Right lobe of liver (tissue), 6 donors: ENCODE measurements at regions not wholly inside any gene's neighbourhood (a gene's known extent, or its start where the extent isn't known, plus 50 kb on each side); places are given as distances from the start of the nearest gene placed in this dataset.
A peak's percentile ranks its signal among the peaks of the same experiment; 100 is the strongest.

Source experiments
- ATAC-seq, 4 donors: fragments of 200-7000 bp; cut with Tn5 transposase; one replicate each; pipeline ENCODE4 v1.9.1; 2020; ENCODE audit warnings: mild to moderate bottlenecking in 4 of 4, moderate library complexity in 4 of 4
- DNase-seq, 3 donors: peaks; one replicate each; pipeline ENCODE4 v3.0.0-alpha.2; 2020
- H3K27ac ChIP-seq, 3 donors: fragments of 200-600 bp; one replicate each; pipeline ENCODE4 v1.8.0; 2022
- H3K27me3 ChIP-seq, 2 donors: fragments of 200-600 bp; one replicate each; pipeline ENCODE4 v1.8.0; 2022
- H3K36me3 ChIP-seq, 4 donors: fragments of 200-600 bp; sonication (generic) in 1 of 4; one replicate each; pipeline versions ENCODE4 v1.5.1 to v1.8.0; 2017 to 2022; ENCODE audit warnings: control low read depth in 1 of 4
- H3K4me1 ChIP-seq, 4 donors: fragments of 200-600 bp; sonication (generic) in 1 of 4; one replicate each; pipeline versions ENCODE4 v1.5.1 to v1.8.0; 2017 to 2022; ENCODE audit warnings: control low read depth in 1 of 4
- H3K4me3 ChIP-seq, 3 donors: fragments of 200-600 bp; one replicate each; pipeline ENCODE4 v1.8.0; 2022
- H3K9me3 ChIP-seq, 4 donors: fragments of 200-600 bp; sonication (generic) in 1 of 4; one replicate each; pipeline versions ENCODE4 v1.5.1 to v1.8.0; 2017 to 2022; ENCODE audit warnings: control low read depth in 1 of 4
- CTCF ChIP-seq, 4 donors: fragments of 200-600 bp in 3 of 4; fragments of 450-650 bp in 1 of 4; IDR thresholded peaks; one replicate each; pipeline versions ENCODE4 v1.5.1 to v1.8.0; 2016 to 2022; ENCODE audit warnings: antibody characterized with exemption in 4 of 4, mild to moderate bottlenecking in 2 of 4
- POLR2A ChIP-seq: fragments of 450-650 bp; IDR thresholded peaks from one replicate; pipeline ENCODE4 v1.6.1; 2017; ENCODE audit warnings: antibody characterized with exemption, mild to moderate bottlenecking
- WGBS: methylation state at CpG from one replicate; pipeline ENCODE4 v1.1.6; 2018; ENCODE audit warnings: low coverage, low lambda C conversion rate; ENCODE audit not compliant: insufficient coverage; ENCODE audit errors: missing lambda C conversion rate; 5-methylcytosine and 5-hydroxymethylcytosine counted together
- intact Hi-C, 2 donors: fragments of 100-400 bp; cut with DNase I; formaldehyde crosslinking; loops; one replicate each; pipeline versions ENCODE4 v1.11.2 to v1.14.1; 2022
- donor health status: DM: no; HTN: yes; CAD: no.
- donor health status: DM: no; HTN: no; CAD: no.
- donor health status: DM: no; HTN: no; CAD: no.
- donor health status: DM: no; HTN: yes; CAD: no.
- donor health status: DM: no; HTN: yes; CAD: no.

GRCh38 chr18:56034949-56035348 is 447.0 kb upstream of the TCF4 start:
- DNase-seq (no peak), ATAC-seq (peak in 2 of 4 donors; percentile 25 to 28)
- Histone ChIP-seq H3K27me3 (no peaks in the 10 kb centered on the region), H3K27ac (no peak overlapping the region), H3K36me3 (no peaks in the 10 kb centered on the region), H3K4me3 (no peak overlapping the region), H3K9me3 (no peaks in the 10 kb centered on the region), H3K4me1 (peaks cover 0 to 11% (median 5%) of the 10 kb centered on the region in 4 donors)
- TF ChIP-seq CTCF (IDR thresholded peaks at IDR 0.05): no peak
- no peak for TF ChIP-seq POLR2A
- 23% methylated on average over 2 of the region's 2 CpGs for WGBS
- intact Hi-C loops: no loop called here

GRCh38 chr18:56030060-56030459 is 442.1 kb upstream of the TCF4 start:
- Histone ChIP-seq H3K9me3 (no peaks in the 10 kb centered on the region), H3K27ac (peak overlapping the region; percentile 20 to 55 (median 27)), H3K4me1 (peaks cover 0 to 28% (median 14%) of the 10 kb centered on the region in 4 donors), H3K36me3 (no peaks in the 10 kb centered on the region), H3K4me3 (no peak overlapping the region), H3K27me3 (no peaks in the 10 kb centered on the region)
- intact Hi-C loops: no loop called here
- DNase-seq (peak in 1 of 3 donors; percentile 58), ATAC-seq (peak; percentile 80 to 93 (median 86))
- TF ChIP-seq POLR2A (no peak), CTCF (IDR thresholded peaks at IDR 0.05) (no peak)
- WGBS: 43% methylated on average over 3 of the region's 3 CpGs

- H3K4me1 ChIP-seq: peaks cover 0 to 28% (median 14%) of the 10 kb centered on the region in 4 donors
- no peaks in the 10 kb centered on the region for H3K27me3 ChIP-seq
- TF ChIP-seq POLR2A (no peak), CTCF (IDR thresholded peaks at IDR 0.05) (no peak)
- H3K9me3 ChIP-seq: no peaks in the 10 kb centered on the region
- DNase-seq: no peak
- 0% methylated on average over 1 of the region's 1 CpG for WGBS
- no peaks in the 10 kb centered on the region for H3K36me3 ChIP-seq
- peak; percentile 79 to 91 (median 85) for ATAC-seq
- H3K4me3 ChIP-seq: no peak overlapping the region
- peak overlapping the region; percentile 19 to 55 (median 27) for H3K27ac ChIP-seq
- intact Hi-C loops: no loop called here
These were observed 440.5 kb upstream of the TCF4 start for GRCh38 chr18:56028514-56028913.

- intact Hi-C loops: no loop called here
- no peak for DNase-seq
These were observed 438.5 kb upstream of the TCF4 start for GRCh38 chr18:56026509-56026908.

More at GRCh38 chr18:56026509-56026908, 438.5 kb upstream of the TCF4 start:
- Histone ChIP-seq H3K4me3 (no peak overlapping the region), H3K36me3 (no peaks in the 10 kb centered on the region), H3K9me3 (no peaks in the 10 kb centered on the region), H3K27me3 (no peaks in the 10 kb centered on the region), H3K4me1 (peaks cover 0 to 28% (median 14%) of the 10 kb centered on the region in 4 donors), H3K27ac (no peak overlapping the region)
- 92% methylated on average over 2 of the region's 2 CpGs for WGBS
- no peak for ATAC-seq
- TF ChIP-seq CTCF (IDR thresholded peaks at IDR 0.05) (no peak), POLR2A (no peak)
